HCT116 (cell line): ENCODE measurements at regions not wholly inside any gene's neighbourhood (a gene's known extent, or its start where the extent isn't known, plus 50 kb on each side); places are given as distances from the start of the nearest gene placed in this dataset.

Experiments used
- ATAC-seq: fragments of 200-7000 bp; cut with Tn5 transposase; 2 replicates; pipeline ENCODE4 v1.9.1; 2020; ENCODE audit warnings: mild to moderate bottlenecking, moderate library complexity
- BruUV-seq: library from RNA; stranded (reverse); fragments of 400-500 nt; replicated peaks from 2 replicates; lab custom pipeline; 2021; lab: Mats Ljungman, UMichigan
- CTCF ChIA-PET: fragments of 300-600 bp; sonication (Branson Sonifier 250); formaldehyde crosslinking; loops from one replicate; lab custom pipeline; 2021; ENCODE audit warnings: antibody characterized with exemption; lab: Charles Lee
- POLR2A ChIA-PET: fragments of 300-600, 350-600 bp; sonication (Branson Sonifier 250); formaldehyde crosslinking; loops from one replicate; lab custom pipeline; 2021; ENCODE audit warnings: antibody characterized with exemption; lab: Charles Lee
- RAD21 ChIA-PET, 2 experiments: fragments of 300-600 bp; sonication (Branson Sonifier 250); formaldehyde crosslinking; loops; one replicate each; lab custom pipeline; 2023; ENCODE audit warnings: low total read pairs in 2 of 2; ENCODE audit not compliant: uncharacterized antibody in 2 of 2, unreplicated experiment in 2 of 2, low non-redundant PET in 1 of 2; lab: Charles Lee
- DNase-seq: peaks from one replicate; pipeline ENCODE4 v3.0.0-alpha.2; 2010; ENCODE audit warnings: low read depth, low spot score
- H2AFZ ChIP-seq: fragments of 200-600 bp; shearing (Covaris generic), sonication (generic); 2 replicates; pipeline ENCODE4 v1.6.1; 2017; ENCODE audit warnings: low read depth, mixed run types, mixed read lengths, antibody characterized with exemption, low read length; ENCODE audit not compliant: poor library complexity, severe bottlenecking
- H3K27ac ChIP-seq: 2 replicates; pipeline ENCODE4 v1.5.1; 2012; ENCODE audit warnings: low read depth, low read length
- H3K27me3 ChIP-seq: fragments of 200-600 bp; sonication (generic); 2 replicates; pipeline ENCODE4 v1.6.1; 2016; ENCODE audit warnings: mixed run types, low read length, mixed read lengths; ENCODE audit not compliant: insufficient read depth
- H3K36me3 ChIP-seq, 2 experiments: fragments of 200-500 bp in 1 of 2; fragments of 200-600 bp in 1 of 2; sonication (Bioruptor generic) in 1 of 2; sonication (generic) in 1 of 2; 2 replicates each; pipeline versions ENCODE4 v1.5.1 to v1.6.1; 2014 to 2016; ENCODE audit warnings: low read length in 2 of 2, inconsistent platforms in 1 of 2, mixed read lengths in 1 of 2, mixed run types in 1 of 2; ENCODE audit not compliant: insufficient read depth in 2 of 2, control insufficient read depth in 1 of 2
- H3K4me1 ChIP-seq, 2 experiments: fragments of 200-600 bp in 1 of 2; sonication (generic) in 1 of 2; 2 replicates each; pipeline versions ENCODE4 v1.5.1 to v1.6.1; 2012 to 2017; ENCODE audit warnings: low read length in 2 of 2, inconsistent platforms in 1 of 2, mild to moderate bottlenecking in 1 of 2, mixed read lengths in 1 of 2, mixed run types in 1 of 2, moderate library complexity in 1 of 2; ENCODE audit not compliant: insufficient read depth in 2 of 2, control insufficient read depth in 1 of 2
- H3K4me2 ChIP-seq: fragments of 200-600 bp; sonication (generic); 2 replicates; pipeline ENCODE4 v1.6.1; 2017; ENCODE audit warnings: mixed run types, low read length, mixed read lengths
- H3K4me3 ChIP-seq, 2 experiments: fragments of 200-600 bp in 1 of 2; sonication (generic) in 1 of 2; replicated peaks in 1 of 2; 2 replicates each; pipeline ENCODE4 v1.5.1; 2011 to 2016; ENCODE audit warnings: low read length in 2 of 2, control low read depth in 1 of 2, low read depth in 1 of 2, mild to moderate bottlenecking in 1 of 2, mixed read lengths in 1 of 2, mixed run types in 1 of 2
- H3K79me2 ChIP-seq: fragments of 200-600 bp; sonication (generic); 2 replicates; pipeline ENCODE4 v1.6.1; 2017; ENCODE audit warnings: mild to moderate bottlenecking, mixed run types, low read length, moderate library complexity, mixed read lengths; ENCODE audit not compliant: insufficient read depth
- H3K9ac ChIP-seq: fragments of 200-600 bp; sonication (generic); 2 replicates; pipeline ENCODE4 v1.6.1; 2016; ENCODE audit warnings: low read length, mixed read lengths
- H3K9me2 ChIP-seq: fragments of 200-600 bp; sonication (generic), shearing (Covaris generic); 2 replicates; pipeline ENCODE4 v1.6.1; 2017; ENCODE audit warnings: mixed run types, mild to moderate bottlenecking, moderate library complexity; ENCODE audit not compliant: insufficient read depth
- H3K9me3 ChIP-seq, 2 experiments: fragments of 200-500 bp in 1 of 2; fragments of 200-600 bp in 1 of 2; sonication (Bioruptor generic) in 1 of 2; sonication (generic) in 1 of 2; 2 replicates each; pipeline ENCODE4 v1.6.1; 2014 to 2017; ENCODE audit warnings: low read length in 2 of 2, mixed read lengths in 2 of 2, inconsistent platforms in 1 of 2, low read depth in 1 of 2, mild to moderate bottlenecking in 1 of 2, mixed run types in 1 of 2, moderate library complexity in 1 of 2; ENCODE audit not compliant: control insufficient read depth in 1 of 2, insufficient read depth in 1 of 2
- H4K20me1 ChIP-seq: fragments of 200-600 bp; sonication (generic), shearing (Covaris generic); 2 replicates; pipeline ENCODE4 v1.6.1; 2017; ENCODE audit warnings: mixed run types, mild to moderate bottlenecking, moderate library complexity; ENCODE audit not compliant: insufficient read depth
- EGR1 ChIP-seq: IDR thresholded peaks from 2 replicates; pipeline ENCODE4 v1.6.1; 2012; ENCODE audit warnings: low read depth
- FOSL1 ChIP-seq: IDR thresholded peaks from 2 replicates; pipeline ENCODE4 v1.6.1; 2012; ENCODE audit warnings: low read depth
- JUND ChIP-seq: IDR thresholded peaks from 2 replicates; pipeline ENCODE4 v1.6.1; 2012
- MAX ChIP-seq: IDR thresholded peaks from 2 replicates; pipeline ENCODE4 v1.6.1; 2012
- POLR2A ChIP-seq: IDR thresholded peaks from 2 replicates; pipeline ENCODE4 v1.7.0; 2011; ENCODE audit warnings: borderline replicate concordance; ENCODE audit not compliant: insufficient read depth, insufficient read length; ENCODE audit errors: extremely low read depth
- REST ChIP-seq: IDR thresholded peaks from 2 replicates; pipeline ENCODE4 v1.6.1; 2012; ENCODE audit warnings: low read depth
- SP1 ChIP-seq: IDR thresholded peaks from 2 replicates; pipeline ENCODE4 v1.6.1; 2012; ENCODE audit warnings: low read depth
- ZNF274 ChIP-seq: fragments of 200-500 bp; sonication (Bioruptor generic); IDR thresholded peaks from 2 replicates; pipeline ENCODE4 v1.6.1; 2014; ENCODE audit warnings: mild to moderate bottlenecking, low read depth, low read length, inconsistent platforms
- intact Hi-C: fragments of 100-400 bp; cut with micrococcal nuclease; formaldehyde crosslinking; loops from 2 replicates; pipeline ENCODE4 v1.10.0; 2022

- Histone ChIP-seq H3K79me2 (no peaks in the 10 kb centered on the region), H4K20me1 (no peaks in the 10 kb centered on the region), H3K9ac (no peak overlapping the region), H3K9me3 (no peaks in the 10 kb centered on the region), H3K4me2 (peak overlapping the region; percentile 71), H3K27me3 (no peaks in the 10 kb centered on the region), H3K27ac (no peak overlapping the region; the same call in 1 of the 2 replicates), H2AFZ (peak overlapping the region; percentile 89), H3K36me3 (no peaks in the 10 kb centered on the region), H3K9me2 (no peaks in the 10 kb centered on the region), H3K4me3 (peak overlapping the region in 1 of 2 experiments; percentile 28; a peak in 2 of 4 replicates), H3K4me1 (peaks cover 36 to 65% of the 10 kb centered on the region in 2 experiments)
- POLR2A ChIA-PET: no interaction called here
- intact Hi-C loops: no loop called here
- CTCF ChIA-PET: no interaction called here
- peak; percentile 70 for ATAC-seq
- RAD21 ChIA-PET: no interaction called here
- DNase-seq: peak; percentile 19
- BruUV-seq: no TSS peak
- peak; percentile 45; the same call in 1 of the 2 replicates for TF ChIP-seq EGR1
- TF ChIP-seq POLR2A: no peak
- TF ChIP-seq ZNF274: no peak
- TF ChIP-seq REST: no peak
- TF ChIP-seq FOSL1: peak; percentile 22; the same call in 1 of the 2 replicates
- TF ChIP-seq SP1: no peak
- TF ChIP-seq MAX: no peak
- peak; percentile 20; the same call in 1 of the 2 replicates for TF ChIP-seq JUND
Observed at GRCh38 chr3:72487078-72487765, 361.0 kb downstream of the SHQ1 start.
